ENCODE measurements at regions not wholly inside any gene's neighbourhood (a gene's known extent, or its start where the extent isn't known, plus 50 kb on each side); places are given as distances from the start of the nearest gene placed in this dataset.

DNA sequence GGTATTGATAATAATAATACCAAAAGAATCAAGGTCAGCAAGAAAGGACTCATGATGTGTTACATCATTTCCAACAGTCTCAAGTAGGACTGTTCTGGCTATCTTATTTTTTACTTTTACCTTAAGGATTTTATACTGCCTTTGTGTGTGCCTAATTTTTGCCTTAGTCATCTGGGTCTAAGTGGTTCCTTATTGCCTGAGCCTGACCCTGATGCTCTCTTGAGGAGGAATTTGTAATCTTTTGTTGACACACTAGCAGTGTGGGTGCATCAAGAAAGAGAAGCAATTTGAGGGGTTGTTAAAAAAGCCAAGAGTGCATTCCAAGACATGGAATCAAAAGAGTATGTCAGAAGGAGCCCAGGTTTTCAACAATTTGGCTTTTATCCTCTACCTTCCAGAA is 59.3 kb downstream of the TMEM100 start:
- ChIA-PET CTCF (no interaction called here), POLR2A (ENCODE audit: unreplicated experiment) (no interaction called here)
- intact Hi-C loops (cut with micrococcal nuclease; ENCODE audit: unreplicated experiment), result no loop called here
- no peak overlapping the region for H3K4me2 ChIP-seq
- no peaks in the 10 kb centered on the region for H3K9me2 ChIP-seq (ENCODE audit: insufficient read depth)
- no TSS peak for BruUV-seq (replicated peaks)
- no peak overlapping the region for H2AFZ ChIP-seq
- H3K4me3 ChIP-seq, result no peak overlapping the region
- H3K79me2 ChIP-seq (ENCODE audit: low read depth), result no peaks in the 10 kb centered on the region
- TF ChIP-seq EZH2 (IDR thresholded peaks at IDR 0.05; ENCODE audit: low read depth), result no peak
- TF ChIP-seq, protein P1, sequence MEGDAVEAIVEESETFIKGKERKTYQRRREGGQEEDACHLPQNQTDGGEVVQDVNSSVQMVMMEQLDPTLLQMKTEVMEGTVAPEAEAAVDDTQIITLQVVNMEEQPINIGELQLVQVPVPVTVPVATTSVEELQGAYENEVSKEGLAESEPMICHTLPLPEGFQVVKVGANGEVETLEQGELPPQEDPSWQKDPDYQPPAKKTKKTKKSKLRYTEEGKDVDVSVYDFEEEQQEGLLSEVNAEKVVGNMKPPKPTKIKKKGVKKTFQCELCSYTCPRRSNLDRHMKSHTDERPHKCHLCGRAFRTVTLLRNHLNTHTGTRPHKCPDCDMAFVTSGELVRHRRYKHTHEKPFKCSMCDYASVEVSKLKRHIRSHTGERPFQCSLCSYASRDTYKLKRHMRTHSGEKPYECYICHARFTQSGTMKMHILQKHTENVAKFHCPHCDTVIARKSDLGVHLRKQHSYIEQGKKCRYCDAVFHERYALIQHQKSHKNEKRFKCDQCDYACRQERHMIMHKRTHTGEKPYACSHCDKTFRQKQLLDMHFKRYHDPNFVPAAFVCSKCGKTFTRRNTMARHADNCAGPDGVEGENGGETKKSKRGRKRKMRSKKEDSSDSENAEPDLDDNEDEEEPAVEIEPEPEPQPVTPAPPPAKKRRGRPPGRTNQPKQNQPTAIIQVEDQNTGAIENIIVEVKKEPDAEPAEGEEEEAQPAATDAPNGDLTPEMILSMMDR (conservative IDR thresholded peaks at IDR 0.05), result no peak
- no peaks in the 10 kb centered on the region for H3K9me3 ChIP-seq (ENCODE audit: insufficient read depth, low read depth)
- no peaks in the 10 kb centered on the region for H3K4me1 ChIP-seq (replicated peaks; ENCODE audit: insufficient read depth)
- no peak overlapping the region for H3K27ac ChIP-seq
- H4K20me1 ChIP-seq (ENCODE audit: insufficient read depth), result 0 out of 2 replicates have a peak, but pooled peaks cover 4% of the 10 kb centered on the region
- H3K27me3 ChIP-seq (ENCODE audit: insufficient read depth, low read depth), result peaks cover 62% of the 10 kb centered on the region
- no peaks in the 10 kb centered on the region for H3K36me3 ChIP-seq (ENCODE audit: low read depth)
- no peak for DNase-seq
- no peaks in the 10 kb centered on the region for H3F3A ChIP-seq (ENCODE audit: insufficient read depth, low read depth)

DNA sequence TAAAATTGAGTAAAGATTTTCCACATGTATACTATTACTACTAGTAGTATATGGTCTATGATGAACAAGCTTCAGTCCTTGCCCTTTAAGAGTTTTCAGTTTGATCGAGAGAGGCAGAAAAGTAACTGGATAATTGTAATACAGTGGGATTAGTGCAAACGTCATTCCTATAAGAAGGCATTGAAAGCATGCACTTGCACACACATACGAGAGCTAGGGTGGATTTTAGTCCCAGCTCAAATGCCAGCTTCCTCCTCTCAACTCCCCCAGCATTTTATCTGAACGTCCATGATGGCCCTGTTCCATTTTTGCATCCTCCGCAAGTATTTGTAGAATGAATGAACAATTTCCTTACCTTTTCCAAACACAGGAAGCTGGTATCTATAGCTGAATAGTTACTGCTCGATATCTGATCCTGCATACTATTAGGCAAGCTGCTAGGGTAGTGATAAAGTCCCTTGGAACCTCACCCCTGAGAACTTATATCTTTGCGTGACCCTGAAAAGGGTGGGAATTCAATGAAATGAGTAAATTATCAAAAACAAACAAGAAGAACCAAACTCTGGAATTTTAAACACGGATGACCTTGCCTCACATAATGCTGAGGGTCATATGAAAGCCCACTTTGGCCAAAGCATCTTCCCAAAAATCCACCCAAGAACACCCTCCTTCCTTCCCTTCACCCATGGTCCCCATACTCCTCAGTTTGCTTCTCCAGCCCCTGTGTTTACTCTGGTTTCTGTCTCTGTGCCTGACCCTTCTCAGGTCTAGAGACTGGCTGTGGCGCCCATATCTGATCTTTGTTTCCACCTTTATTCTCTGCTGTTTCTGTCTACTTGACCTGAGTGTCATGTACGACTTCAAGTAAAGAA is 60.5 kb downstream of the TMEM100 start:
- Histone ChIP-seq H3K79me2 (ENCODE audit: low read depth) (no peaks in the 10 kb centered on the region), H3K4me2 (no peak overlapping the region), H3K27ac (no peak overlapping the region), H3F3A (ENCODE audit: insufficient read depth, low read depth) (no peaks in the 10 kb centered on the region), H3K4me3 (no peak overlapping the region), H2AFZ (no peak overlapping the region), H3K36me3 (ENCODE audit: low read depth) (no peaks in the 10 kb centered on the region), H3K4me1 (replicated peaks; ENCODE audit: insufficient read depth) (no peaks in the 10 kb centered on the region), H3K27me3 (ENCODE audit: insufficient read depth, low read depth) (peaks cover 65% of the 10 kb centered on the region), H4K20me1 (ENCODE audit: insufficient read depth) (0 out of 2 replicates have a peak, but pooled peaks cover 4% of the 10 kb centered on the region), H3K9me2 (ENCODE audit: insufficient read depth) (no peaks in the 10 kb centered on the region), H3K9me3 (ENCODE audit: insufficient read depth, low read depth) (no peaks in the 10 kb centered on the region)
- POLR2A ChIA-PET (ENCODE audit: unreplicated experiment), result no interaction called here
- intact Hi-C loops (cut with micrococcal nuclease; ENCODE audit: unreplicated experiment), result no loop called here
- BruUV-seq (replicated peaks), result no TSS peak
- CTCF ChIA-PET, result no interaction called here
- no peak for DNase-seq
- TF ChIP-seq EZH2 (IDR thresholded peaks at IDR 0.05; ENCODE audit: low read depth), result no peak
- TF ChIP-seq, protein P1 (conservative IDR thresholded peaks at IDR 0.05), result no peak

DNA sequence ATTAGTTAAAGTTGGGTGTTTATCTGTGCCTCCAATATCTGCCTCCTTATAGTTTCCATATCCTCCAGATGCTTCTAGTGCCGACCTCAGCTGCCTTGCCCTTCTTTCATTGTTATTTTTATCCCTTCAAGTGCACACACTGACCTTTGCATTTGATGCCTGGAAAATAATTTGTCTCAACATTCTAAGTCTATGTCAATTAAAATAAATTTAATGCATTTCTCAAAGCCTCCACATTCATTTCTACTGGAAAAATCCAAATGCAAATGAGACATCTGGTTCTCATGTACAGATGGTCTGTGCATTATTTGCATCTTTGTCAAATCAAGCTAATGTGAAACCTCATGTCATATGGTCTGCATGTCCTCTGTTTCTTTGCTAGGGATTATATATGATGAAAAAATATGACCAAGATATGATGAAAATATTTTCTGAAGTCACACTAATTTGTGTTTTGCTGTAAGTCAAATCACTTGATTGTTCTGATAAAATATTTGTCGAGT is 61.4 kb downstream of the TMEM100 start:
- CTCF ChIA-PET, result no interaction called here
- H3K4me3 ChIP-seq, result no peak overlapping the region
- peaks cover 72% of the 10 kb centered on the region for H3K27me3 ChIP-seq (ENCODE audit: insufficient read depth, low read depth)
- intact Hi-C loops (cut with micrococcal nuclease; ENCODE audit: unreplicated experiment), result no loop called here
- TF ChIP-seq, protein P1 (conservative IDR thresholded peaks at IDR 0.05), result no peak
- no peak for TF ChIP-seq EZH2 (IDR thresholded peaks at IDR 0.05; ENCODE audit: low read depth)
- H3K4me2 ChIP-seq, result no peak overlapping the region
- POLR2A ChIA-PET (ENCODE audit: unreplicated experiment), result no interaction called here
- H2AFZ ChIP-seq, result no peak overlapping the region
- DNase-seq, result no peak
- H3K79me2 ChIP-seq (ENCODE audit: low read depth), result no peaks in the 10 kb centered on the region
- BruUV-seq (replicated peaks), result no TSS peak
- no peaks in the 10 kb centered on the region for H3K9me3 ChIP-seq (ENCODE audit: insufficient read depth, low read depth)
- H3K36me3 ChIP-seq (ENCODE audit: low read depth), result no peaks in the 10 kb centered on the region
- H4K20me1 ChIP-seq (ENCODE audit: insufficient read depth), result 0 out of 2 replicates have a peak, but pooled peaks cover 4% of the 10 kb centered on the region
- H3K4me1 ChIP-seq (replicated peaks; ENCODE audit: insufficient read depth), result no peaks in the 10 kb centered on the region
- no peaks in the 10 kb centered on the region for H3K9me2 ChIP-seq (ENCODE audit: insufficient read depth)
- H3F3A ChIP-seq (ENCODE audit: insufficient read depth, low read depth), result no peaks in the 10 kb centered on the region
- H3K27ac ChIP-seq, result no peak overlapping the region
